Heart right ventricle (tissue), 16 donors: ENCODE measurements at regions not wholly inside any gene's neighbourhood (a gene's known extent, or its start where the extent isn't known, plus 50 kb on each side); places are given as distances from the start of the nearest gene placed in this dataset.

Experiments used
- ATAC-seq, 8 donors: fragments of 200-7000 bp; cut with Tn5 transposase; one replicate each; pipeline ENCODE4 v1.9.1; 2020; ENCODE audit warnings: mild to moderate bottlenecking in 8 of 8, moderate library complexity in 8 of 8, moderate number of reproducible peaks in 1 of 8
- DNase-seq, 2 donors: peaks; one replicate each; pipeline ENCODE4 v3.0.0-alpha.2; 2020
- H3K27ac ChIP-seq, 10 donors: fragments of 200-600 bp; sonication (generic) in 2 of 10; one replicate each; pipeline versions ENCODE4 v1.5.0 to v1.8.0; 2020 to 2022; ENCODE audit warnings: mild to moderate bottlenecking in 3 of 10
- H3K27me3 ChIP-seq, 7 donors: fragments of 200-600 bp; one replicate each; pipeline ENCODE4 v1.8.0; 2021 to 2022; ENCODE audit warnings: mild to moderate bottlenecking in 2 of 7
- H3K36me3 ChIP-seq, 9 donors: fragments of 200-600 bp; sonication (generic) in 1 of 9; one replicate each; pipeline versions ENCODE4 v1.5.0 to v1.8.0; 2020 to 2022; ENCODE audit warnings: mild to moderate bottlenecking in 2 of 9
- H3K4me1 ChIP-seq, 9 donors: fragments of 200-600 bp; sonication (generic) in 1 of 9; one replicate each; pipeline versions ENCODE4 v1.5.0 to v1.8.0; 2020 to 2022; ENCODE audit warnings: mild to moderate bottlenecking in 4 of 9
- H3K4me3 ChIP-seq, 10 donors: fragments of 200-600 bp; sonication (generic) in 2 of 10; one replicate each; pipeline versions ENCODE4 v1.5.0 to v1.8.0; 2020 to 2022; ENCODE audit warnings: mild to moderate bottlenecking in 7 of 10, moderate library complexity in 2 of 10
- H3K9me3 ChIP-seq, 11 donors: fragments of 200-600 bp in 10 of 11; sonication (generic) in 2 of 11; one replicate each; pipeline versions ENCODE4 v1.5.0 to v1.8.0; 2013 to 2022; ENCODE audit warnings: mild to moderate bottlenecking in 2 of 11, control low read depth in 1 of 11, moderate library complexity in 1 of 11
- WGBS, 2 donors: extraction: QIAGEN DNeasy Blood & Tissue Kit; methylation state at CpG; one replicate each; pipeline ENCODE4 v1.1.7; 2013; ENCODE audit warnings: inconsistent platforms in 1 of 2; 5-methylcytosine and 5-hydroxymethylcytosine counted together
- intact Hi-C, 10 donors: fragments of 100-400 bp; cut with DNase I; formaldehyde crosslinking; loops; one replicate each; pipeline versions ENCODE4 v1.11.1 to v1.14.2; 2022
- TF ChIP-seq, protein P1 (sequence below), 9 donors: fragments of 200-600 bp; sonication (generic) in 2 of 9; IDR thresholded peaks; one replicate each; pipeline versions ENCODE4 v1.5.0 to v1.8.0; 2021 to 2022; ENCODE audit warnings: antibody characterized with exemption in 9 of 9, mild to moderate bottlenecking in 5 of 9, moderate library complexity in 1 of 9
- donor health status: Arrhythmogenic right ventricular cardiomyopathy.
- donor health status: ischemic (EF 13 %, LVEDD 7.1; RV severe dilation, severe dysfunction).
- donor health status: healthy with polysubstance abuse.
- donor health status: DM: no; HTN: yes; CAD: no.
- donor health status: DM: no; HTN: no; CAD: no.
- donor health status: ischemic (EF 25% LVEDD 6.9; RV normal size, moderate dysfunction).
- donor health status: ischemic (EF 25% LVEDD 5.7; RV mildly dilated, moderate dysfunction).
- donor health status: healthy.
- donor health status: DM: yes; HTN: yes; CAD: no.
- donor health status: Ischemic cardiomyopathy.
- donor health status: ischemic (EF 35%, LVEDD 5.7; RV mildly dilated, moderate dysfunction).
- donor health status: nonischemic (EF 11% LVEDD 7.7; RV severe dilation, severe dysfunction).
- donor health status: DM: yes; HTN: yes; CAD: no.
- donor health status: PGD.
- donor health status: ischemic (EF 29% LVEDD 5.4; RV normal size, mild dysfunction).
- donor health status: nonischemic (EF 23%, LVEDD 6.1; RV moderate dilation, normal function).

DNA sequence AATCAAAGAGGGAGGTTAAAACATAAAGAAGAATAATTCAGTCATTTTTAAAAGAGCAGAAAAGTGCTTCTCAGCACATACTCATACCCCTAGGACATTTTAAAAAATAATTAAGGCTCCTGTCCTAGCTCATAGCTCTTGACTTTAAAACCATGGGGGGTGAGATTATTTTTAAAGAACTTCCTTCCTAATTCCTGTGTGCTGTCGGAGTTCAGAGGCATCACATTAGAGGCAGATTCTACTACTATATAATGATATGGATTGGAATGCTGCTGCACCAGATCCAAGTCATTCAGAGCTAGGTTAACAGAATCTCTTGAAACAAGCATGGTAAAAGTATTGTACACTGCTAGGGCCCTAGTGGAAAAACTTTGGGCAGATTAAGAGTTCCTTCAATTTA, 456.5 kb upstream of the ADGRL3 start:
- H3K27ac ChIP-seq = no peak overlapping the region
- ATAC-seq (no peak), DNase-seq (no peak)
- intact Hi-C loops = no loop called here
- 45 to 51% methylated on average over 1 of the region's 1 CpG for WGBS, 2 donors
- peaks cover 0 to 16% (median 0%) of the 10 kb centered on the region in 11 donors for H3K9me3 ChIP-seq
- TF ChIP-seq, protein P1, sequence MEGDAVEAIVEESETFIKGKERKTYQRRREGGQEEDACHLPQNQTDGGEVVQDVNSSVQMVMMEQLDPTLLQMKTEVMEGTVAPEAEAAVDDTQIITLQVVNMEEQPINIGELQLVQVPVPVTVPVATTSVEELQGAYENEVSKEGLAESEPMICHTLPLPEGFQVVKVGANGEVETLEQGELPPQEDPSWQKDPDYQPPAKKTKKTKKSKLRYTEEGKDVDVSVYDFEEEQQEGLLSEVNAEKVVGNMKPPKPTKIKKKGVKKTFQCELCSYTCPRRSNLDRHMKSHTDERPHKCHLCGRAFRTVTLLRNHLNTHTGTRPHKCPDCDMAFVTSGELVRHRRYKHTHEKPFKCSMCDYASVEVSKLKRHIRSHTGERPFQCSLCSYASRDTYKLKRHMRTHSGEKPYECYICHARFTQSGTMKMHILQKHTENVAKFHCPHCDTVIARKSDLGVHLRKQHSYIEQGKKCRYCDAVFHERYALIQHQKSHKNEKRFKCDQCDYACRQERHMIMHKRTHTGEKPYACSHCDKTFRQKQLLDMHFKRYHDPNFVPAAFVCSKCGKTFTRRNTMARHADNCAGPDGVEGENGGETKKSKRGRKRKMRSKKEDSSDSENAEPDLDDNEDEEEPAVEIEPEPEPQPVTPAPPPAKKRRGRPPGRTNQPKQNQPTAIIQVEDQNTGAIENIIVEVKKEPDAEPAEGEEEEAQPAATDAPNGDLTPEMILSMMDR (IDR thresholded peaks at IDR 0.05) = no peak
- no peaks in the 10 kb centered on the region for H3K4me1 ChIP-seq
- no peaks in the 10 kb centered on the region for H3K36me3 ChIP-seq
- H3K4me3 ChIP-seq = no peak overlapping the region
- no peaks in the 10 kb centered on the region for H3K27me3 ChIP-seq

DNA sequence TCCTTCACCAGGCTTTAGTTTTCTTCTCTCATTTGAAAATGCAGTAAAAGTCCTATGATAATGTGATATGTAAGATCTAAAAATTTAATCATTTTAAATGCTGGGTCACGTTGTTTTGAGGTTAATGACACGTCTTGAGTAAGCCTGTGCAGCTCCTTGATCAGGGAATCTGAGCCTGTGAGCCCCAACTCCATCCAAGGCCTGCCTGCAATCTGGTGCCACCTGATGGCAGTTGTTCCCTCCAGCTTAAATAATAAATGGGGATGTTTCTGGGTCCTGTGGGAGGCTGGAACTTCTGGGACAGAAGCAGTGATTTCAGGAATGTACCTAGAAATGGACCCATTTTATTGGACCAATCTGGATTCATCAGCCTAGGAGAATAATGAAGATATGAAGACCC, 455.4 kb upstream of the ADGRL3 start:
- WGBS, 2 donors = 35 to 47% methylated on average over 2 of the region's 2 CpGs
- Histone ChIP-seq H3K27me3 (no peaks in the 10 kb centered on the region), H3K36me3 (no peaks in the 10 kb centered on the region), H3K27ac (no peak overlapping the region), H3K4me3 (no peak overlapping the region), H3K9me3 (peaks cover 0 to 6% (median 0%) of the 10 kb centered on the region in 11 donors), H3K4me1 (no peaks in the 10 kb centered on the region)
- DNase-seq (no peak), ATAC-seq (no peak)
- TF ChIP-seq, protein P1 (IDR thresholded peaks at IDR 0.05) = no peak
- intact Hi-C loops = no loop called here

DNA sequence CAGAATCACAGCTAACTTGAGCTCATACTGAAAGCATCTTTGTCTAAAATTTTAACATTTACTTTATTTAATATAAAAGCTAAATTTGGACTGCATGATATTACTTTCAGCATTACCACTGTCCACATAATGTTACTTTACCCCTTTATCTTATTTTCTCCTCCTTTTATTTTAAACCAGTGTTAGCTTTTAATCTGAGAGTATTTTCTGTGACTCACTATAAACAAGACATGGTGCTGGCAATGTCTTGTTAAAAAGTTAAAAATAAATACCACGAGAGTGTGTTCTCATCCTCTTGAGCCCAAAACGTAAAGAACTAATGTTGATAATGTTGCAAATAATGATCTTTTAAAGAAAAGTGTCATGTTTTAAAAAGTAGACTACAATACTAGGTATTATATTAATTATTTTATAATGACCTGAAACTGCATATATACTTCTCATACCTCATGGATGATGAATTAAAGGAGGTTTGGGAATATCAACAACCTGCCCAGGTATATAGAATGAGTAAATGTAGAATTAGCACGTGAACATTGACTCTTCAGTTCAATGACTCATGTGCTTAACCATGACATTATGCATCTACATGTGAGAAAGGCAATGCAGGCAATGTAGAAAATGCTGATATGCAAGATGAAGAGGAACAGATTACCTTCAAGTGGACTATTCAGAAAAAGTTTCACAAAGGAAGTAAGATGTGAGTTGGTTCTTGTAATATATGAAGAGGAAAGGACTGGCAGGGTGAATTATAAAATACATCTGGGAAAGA, 454.1 kb upstream of the ADGRL3 start:
- DNase-seq (no peak), ATAC-seq (no peak)
- no peaks in the 10 kb centered on the region for H3K36me3 ChIP-seq
- no peaks in the 10 kb centered on the region for H3K4me1 ChIP-seq
- intact Hi-C loops = no loop called here
- TF ChIP-seq, protein P1 (IDR thresholded peaks at IDR 0.05) = no peak
- H3K27ac ChIP-seq = no peak overlapping the region
- H3K27me3 ChIP-seq = no peaks in the 10 kb centered on the region
- peaks cover 0 to 6% (median 0%) of the 10 kb centered on the region in 11 donors for H3K9me3 ChIP-seq
- WGBS, 2 donors = 56 to 66% methylated on average over 3 of the region's 3 CpGs
- no peak overlapping the region for H3K4me3 ChIP-seq

GRCh38 chr4:60750962-60751361, 449.2 kb upstream of the ADGRL3 start:
- TF ChIP-seq, protein P1 (IDR thresholded peaks at IDR 0.05) = no peak
- WGBS, 2 donors = 87 to 89% methylated on average over 4 of the region's 4 CpGs
- no peak overlapping the region for H3K4me3 ChIP-seq
- ATAC-seq (no peak), DNase-seq (no peak)
- no peaks in the 10 kb centered on the region for H3K4me1 ChIP-seq
- H3K27ac ChIP-seq = no peak overlapping the region
- H3K27me3 ChIP-seq = no peaks in the 10 kb centered on the region
- intact Hi-C loops = no loop called here
- no peaks in the 10 kb centered on the region for H3K36me3 ChIP-seq
- H3K9me3 ChIP-seq = peaks cover 0 to 12% (median 0%) of the 10 kb centered on the region in 11 donors
